ENCODE measurements at regions not wholly inside any gene's neighbourhood (a gene's known extent, or its start where the extent isn't known, plus 50 kb on each side); places are given as distances from the start of the nearest gene placed in this dataset.

GRCh38 chr3:20322085-20322484 is 136.1 kb upstream of the SGO1 start:
- TF ChIP-seq POLR2A (IDR thresholded peaks at IDR 0.05; ENCODE audit: extremely low read depth, insufficient read length) (no peak), MYC (IDR thresholded peaks at IDR 0.05; ENCODE audit: low read depth, low read length) (no peak)
- TF ChIP-seq, protein P1, sequence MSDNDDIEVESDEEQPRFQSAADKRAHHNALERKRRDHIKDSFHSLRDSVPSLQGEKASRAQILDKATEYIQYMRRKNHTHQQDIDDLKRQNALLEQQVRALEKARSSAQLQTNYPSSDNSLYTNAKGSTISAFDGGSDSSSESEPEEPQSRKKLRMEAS (IDR thresholded peaks at IDR 0.05; ENCODE audit: low read depth, low read length), result no peak
- TF ChIP-seq, protein P2, sequence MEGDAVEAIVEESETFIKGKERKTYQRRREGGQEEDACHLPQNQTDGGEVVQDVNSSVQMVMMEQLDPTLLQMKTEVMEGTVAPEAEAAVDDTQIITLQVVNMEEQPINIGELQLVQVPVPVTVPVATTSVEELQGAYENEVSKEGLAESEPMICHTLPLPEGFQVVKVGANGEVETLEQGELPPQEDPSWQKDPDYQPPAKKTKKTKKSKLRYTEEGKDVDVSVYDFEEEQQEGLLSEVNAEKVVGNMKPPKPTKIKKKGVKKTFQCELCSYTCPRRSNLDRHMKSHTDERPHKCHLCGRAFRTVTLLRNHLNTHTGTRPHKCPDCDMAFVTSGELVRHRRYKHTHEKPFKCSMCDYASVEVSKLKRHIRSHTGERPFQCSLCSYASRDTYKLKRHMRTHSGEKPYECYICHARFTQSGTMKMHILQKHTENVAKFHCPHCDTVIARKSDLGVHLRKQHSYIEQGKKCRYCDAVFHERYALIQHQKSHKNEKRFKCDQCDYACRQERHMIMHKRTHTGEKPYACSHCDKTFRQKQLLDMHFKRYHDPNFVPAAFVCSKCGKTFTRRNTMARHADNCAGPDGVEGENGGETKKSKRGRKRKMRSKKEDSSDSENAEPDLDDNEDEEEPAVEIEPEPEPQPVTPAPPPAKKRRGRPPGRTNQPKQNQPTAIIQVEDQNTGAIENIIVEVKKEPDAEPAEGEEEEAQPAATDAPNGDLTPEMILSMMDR (IDR thresholded peaks at IDR 0.05; ENCODE audit: low read depth, low read length), result no peak
- H3K4me3 ChIP-seq (ENCODE audit: low read depth, low read length), result no peak overlapping the region

DNA sequence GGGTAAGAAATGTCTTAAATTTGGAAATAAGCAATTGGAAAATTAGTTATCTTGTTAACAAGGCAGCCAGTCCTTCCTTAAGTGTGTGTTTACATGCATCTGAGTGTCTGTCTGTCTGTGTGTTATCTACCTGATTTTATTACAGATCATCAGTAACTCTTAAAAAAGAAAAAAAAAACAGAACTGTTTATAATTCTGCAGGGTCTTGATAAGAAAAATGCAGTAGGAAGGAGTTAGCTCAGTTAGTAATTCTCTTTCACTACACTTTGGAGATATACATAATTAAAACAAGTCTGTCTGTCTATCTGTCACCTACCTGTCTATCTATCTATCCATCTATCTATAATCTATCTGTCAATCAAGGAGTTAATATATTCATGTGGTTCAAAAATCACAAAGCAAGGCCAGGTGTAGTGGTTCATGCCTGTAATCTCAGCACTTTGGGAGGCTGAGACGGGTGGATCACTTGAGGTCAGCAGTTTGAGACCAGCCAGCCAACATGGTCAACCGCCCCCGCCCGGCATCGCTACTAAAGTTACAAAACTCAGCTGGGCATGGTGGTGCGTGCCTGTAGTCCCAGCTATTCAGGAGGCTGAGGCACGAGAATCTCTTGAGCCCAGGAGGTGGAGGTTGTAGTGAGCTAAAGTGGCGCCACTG is 135.5 kb upstream of the SGO1 start:
- TF ChIP-seq, protein P2 (IDR thresholded peaks at IDR 0.05; ENCODE audit: low read depth, low read length), result no peak
- no peak for TF ChIP-seq MYC (IDR thresholded peaks at IDR 0.05; ENCODE audit: low read depth, low read length)
- no peak for TF ChIP-seq POLR2A (IDR thresholded peaks at IDR 0.05; ENCODE audit: extremely low read depth, insufficient read length)
- TF ChIP-seq, protein P1 (IDR thresholded peaks at IDR 0.05; ENCODE audit: low read depth, low read length), result no peak
- H3K4me3 ChIP-seq (ENCODE audit: low read depth, low read length), result no peak overlapping the region
- DNase-seq (ENCODE audit: low read depth), result no peak

More at GRCh38 chr3:20322085-20322484, 136.1 kb upstream of the SGO1 start:
- DNase-seq (ENCODE audit: low read depth), result no peak

DNA sequence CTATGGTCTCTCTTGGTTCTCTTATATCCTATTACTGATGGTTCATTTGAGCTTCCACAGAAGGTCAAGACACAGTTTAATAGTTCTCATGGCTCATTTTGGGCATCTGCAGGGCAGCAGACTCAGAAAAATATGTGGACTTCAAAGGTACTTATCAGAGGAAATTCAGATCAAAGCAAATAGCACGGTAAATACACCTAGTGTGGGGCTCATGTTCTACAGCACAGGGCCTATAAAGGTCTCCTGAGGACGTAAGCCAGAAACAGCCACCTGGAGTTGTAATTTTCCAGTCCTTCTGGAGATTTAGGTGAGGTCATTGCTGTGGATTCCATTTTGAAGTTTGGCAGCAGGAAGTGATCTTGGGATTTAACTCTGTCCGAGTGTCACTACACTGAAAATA is 134.5 kb upstream of the SGO1 start:
- no peak for DNase-seq (ENCODE audit: low read depth)
- TF ChIP-seq MYC (IDR thresholded peaks at IDR 0.05; ENCODE audit: low read depth, low read length) (no peak), POLR2A (IDR thresholded peaks at IDR 0.05; ENCODE audit: extremely low read depth, insufficient read length) (no peak)
- TF ChIP-seq, protein P2 (IDR thresholded peaks at IDR 0.05; ENCODE audit: low read depth, low read length), result no peak
- TF ChIP-seq, protein P1 (IDR thresholded peaks at IDR 0.05; ENCODE audit: low read depth, low read length), result no peak
- no peak overlapping the region for H3K4me3 ChIP-seq (ENCODE audit: low read depth, low read length)

DNA sequence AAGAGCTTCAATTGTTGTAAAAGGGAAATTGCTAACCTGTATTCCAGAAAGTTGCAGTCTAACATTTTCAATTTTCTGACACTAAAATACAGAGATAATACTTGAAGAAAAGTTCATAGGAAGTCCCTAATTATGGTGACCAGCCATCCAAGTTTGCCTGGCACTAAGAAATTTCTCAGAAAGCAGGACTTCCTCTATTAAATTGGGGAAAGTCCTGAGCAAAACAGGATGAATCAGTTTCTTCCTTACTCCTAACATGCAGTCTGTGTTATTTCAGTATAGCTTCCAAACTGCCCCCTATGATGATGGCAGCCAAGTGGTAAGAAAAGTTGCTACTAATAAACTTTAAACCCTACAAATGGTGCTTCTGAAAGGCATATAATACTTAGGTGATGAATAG is 133.5 kb upstream of the SGO1 start:
- H3K4me3 ChIP-seq (ENCODE audit: low read depth, low read length), result no peak overlapping the region
- no peak for DNase-seq (ENCODE audit: low read depth)
- TF ChIP-seq POLR2A (IDR thresholded peaks at IDR 0.05; ENCODE audit: extremely low read depth, insufficient read length), result no peak
- TF ChIP-seq, protein P1 (IDR thresholded peaks at IDR 0.05; ENCODE audit: low read depth, low read length), result no peak
- TF ChIP-seq, protein P2 (IDR thresholded peaks at IDR 0.05; ENCODE audit: low read depth, low read length), result no peak
- TF ChIP-seq MYC (IDR thresholded peaks at IDR 0.05; ENCODE audit: low read depth, low read length), result no peak

DNA sequence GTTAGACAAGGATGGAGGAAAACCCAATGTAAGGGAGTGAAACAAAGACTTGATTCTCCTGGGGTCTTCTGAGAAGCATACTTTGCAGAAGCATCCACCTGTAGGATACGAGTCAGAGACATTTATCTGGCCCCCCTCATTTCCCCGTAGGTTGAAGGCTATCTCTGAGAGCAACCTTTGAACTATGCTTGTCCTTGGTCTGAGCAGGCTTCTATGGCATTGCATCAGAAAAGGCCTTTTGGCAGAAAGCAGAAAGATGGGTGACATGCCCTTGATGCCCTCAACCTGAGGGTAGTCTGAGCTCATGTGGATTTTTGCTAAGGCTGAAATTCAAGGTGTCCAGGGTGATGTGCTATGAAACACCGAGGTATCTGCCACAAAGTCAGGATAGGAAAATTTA is 131.6 kb upstream of the SGO1 start:
- no peak overlapping the region for H3K4me3 ChIP-seq (ENCODE audit: low read depth, low read length)
- no peak for DNase-seq (ENCODE audit: low read depth)
- no peak for TF ChIP-seq MYC (IDR thresholded peaks at IDR 0.05; ENCODE audit: low read depth, low read length)
- TF ChIP-seq, protein P2 (IDR thresholded peaks at IDR 0.05; ENCODE audit: low read depth, low read length), result no peak
- TF ChIP-seq POLR2A (IDR thresholded peaks at IDR 0.05; ENCODE audit: extremely low read depth, insufficient read length), result no peak
- TF ChIP-seq, protein P1 (IDR thresholded peaks at IDR 0.05; ENCODE audit: low read depth, low read length), result no peak

Data from NB4 (cell line).